ENCODE measurements at regions not wholly inside any gene's neighbourhood (a gene's known extent, or its start where the extent isn't known, plus 50 kb on each side); places are given as distances from the start of the nearest gene placed in this dataset.
"Not testable (repeated sequence)": the region's sequence is repeated elsewhere in the genome, so short reads cannot be mapped to it uniquely, and the experiment has no call there.

DNA sequence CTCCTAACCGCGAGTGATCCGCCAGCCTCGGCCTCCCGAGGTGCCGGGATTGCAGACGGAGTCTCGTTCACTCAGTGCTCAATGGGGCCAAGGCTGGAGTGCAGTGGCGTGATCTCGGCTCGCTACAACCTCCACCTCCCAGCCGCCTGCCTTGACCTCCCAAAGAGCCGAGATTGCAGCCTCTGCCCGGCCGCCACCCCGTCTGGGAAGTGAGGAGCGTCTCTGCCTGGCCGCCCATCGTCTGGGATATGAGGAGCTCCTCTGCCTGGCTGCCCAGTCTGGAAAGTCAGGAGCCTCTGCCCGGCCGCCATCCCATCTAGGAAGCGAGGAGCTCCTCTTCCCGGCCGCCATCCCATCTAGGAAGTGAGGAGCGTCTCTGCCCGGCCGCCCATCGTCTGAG is 58.8 kb upstream of the ANKRD30BL start:
- DNase-seq, result not testable (repeated sequence)

DNA sequence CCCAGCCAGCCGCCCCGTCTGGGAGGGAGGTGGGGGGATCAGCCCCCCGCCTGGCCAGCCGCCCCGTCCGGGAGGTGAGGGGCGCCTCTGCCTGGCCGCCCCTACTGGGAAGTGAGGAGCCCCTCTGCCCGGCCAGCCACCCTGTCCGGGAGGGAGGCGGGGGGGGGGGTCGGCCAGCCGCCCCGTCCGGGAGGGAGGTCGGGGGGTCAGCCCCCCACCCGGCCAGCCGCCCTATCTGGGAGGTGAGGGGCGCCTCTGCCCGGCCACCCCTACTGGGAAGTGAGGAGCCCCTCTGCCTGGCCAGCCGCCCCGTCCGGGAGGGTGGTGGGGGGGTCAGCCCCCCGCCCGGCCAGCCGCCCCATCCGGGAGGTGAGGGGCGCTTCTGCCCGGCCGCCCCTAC is 60.1 kb upstream of the ANKRD30BL start:
- DNase-seq, result not testable (repeated sequence)

DNA sequence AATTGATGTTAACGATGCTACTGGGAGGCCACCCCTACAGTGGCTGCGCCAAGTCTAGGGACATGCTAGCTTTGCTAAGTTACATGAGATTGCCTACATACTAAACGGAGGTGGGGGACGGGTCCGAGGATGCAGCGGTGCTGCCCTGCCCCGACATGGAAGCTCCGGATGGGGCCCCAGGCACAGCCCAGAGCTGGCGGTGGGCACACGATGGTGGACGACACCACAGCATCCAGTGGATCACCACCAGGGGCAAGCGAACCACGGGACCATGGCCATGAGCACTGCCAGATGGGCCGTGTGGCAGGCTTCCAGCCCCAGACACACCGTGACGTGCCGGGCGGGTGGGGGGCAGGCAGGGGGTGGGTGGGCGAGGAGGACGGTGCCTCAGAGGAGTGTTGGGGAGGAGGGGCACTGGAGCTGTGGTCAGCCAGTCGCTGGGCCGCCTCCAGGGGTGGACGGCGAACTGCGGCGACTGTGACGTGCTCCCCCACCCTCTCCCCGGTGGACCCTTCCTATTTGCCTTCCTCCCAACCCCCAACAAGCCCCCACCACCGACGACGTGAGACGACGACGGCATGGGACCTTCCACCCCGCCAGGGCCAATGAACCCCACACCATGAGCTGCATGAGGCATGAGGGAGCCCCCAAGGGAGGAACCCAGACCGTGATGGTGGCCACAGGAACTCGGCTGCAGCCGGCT is 90.6 kb upstream of the ANKRD30BL start:
- no peak for DNase-seq

DNA sequence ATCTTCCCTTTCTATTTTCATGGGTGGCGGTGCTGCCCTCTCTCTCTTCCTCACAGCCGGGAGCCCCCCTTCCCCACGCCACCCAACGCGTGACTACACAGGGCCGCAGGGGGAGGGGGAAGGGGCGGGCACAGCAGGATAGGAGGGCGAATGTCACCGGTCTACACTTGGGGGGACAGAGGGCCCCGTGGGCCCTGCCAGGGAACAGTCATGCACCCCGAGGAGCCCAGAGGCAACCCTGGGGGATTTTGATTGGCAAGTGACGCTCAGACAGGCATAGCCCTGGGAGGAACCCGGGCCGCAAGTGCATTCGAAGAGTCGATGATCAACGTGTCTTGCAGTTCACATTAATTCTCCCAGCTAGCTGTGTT is 91.1 kb upstream of the ANKRD30BL start:
- no peak for DNase-seq

DNA sequence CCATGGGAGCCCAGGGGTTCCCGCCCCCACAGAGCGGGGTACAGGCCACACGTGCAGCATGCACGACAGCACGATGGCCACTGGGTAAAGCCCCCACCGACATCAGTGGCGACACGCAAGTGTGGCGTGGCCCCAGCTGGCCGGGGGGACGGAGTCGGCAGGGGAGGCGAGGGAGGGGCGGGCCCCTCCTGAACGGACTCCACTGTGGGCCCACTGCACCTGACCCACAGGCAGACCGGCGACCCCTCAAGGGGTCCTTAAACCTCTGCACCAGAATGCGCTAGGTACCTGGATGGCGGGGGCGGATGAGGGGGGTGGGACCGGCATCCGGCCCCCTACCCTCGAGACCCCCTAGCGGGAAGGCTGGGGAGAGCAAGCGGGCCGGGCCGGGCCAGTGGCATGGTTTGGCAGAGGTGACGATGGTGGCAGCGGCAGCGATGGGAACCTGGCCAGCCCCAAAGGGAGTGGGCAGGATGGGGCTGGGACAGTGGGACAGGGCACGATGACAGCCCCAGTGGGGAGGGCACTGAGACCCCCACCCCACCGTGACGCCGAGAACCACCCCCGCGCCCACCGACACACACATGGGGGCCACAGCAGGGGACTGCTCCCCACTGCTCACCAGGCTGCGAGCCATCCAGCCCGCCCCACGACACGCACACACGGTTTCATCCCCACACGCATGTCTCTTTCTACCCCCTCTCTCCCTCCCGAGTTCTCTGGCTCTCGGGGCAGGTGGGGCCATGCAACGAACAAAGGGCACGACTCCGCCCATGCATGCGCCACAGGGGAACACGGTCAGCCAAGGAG is 91.9 kb upstream of the ANKRD30BL start:
- DNase-seq, result no peak

DNA sequence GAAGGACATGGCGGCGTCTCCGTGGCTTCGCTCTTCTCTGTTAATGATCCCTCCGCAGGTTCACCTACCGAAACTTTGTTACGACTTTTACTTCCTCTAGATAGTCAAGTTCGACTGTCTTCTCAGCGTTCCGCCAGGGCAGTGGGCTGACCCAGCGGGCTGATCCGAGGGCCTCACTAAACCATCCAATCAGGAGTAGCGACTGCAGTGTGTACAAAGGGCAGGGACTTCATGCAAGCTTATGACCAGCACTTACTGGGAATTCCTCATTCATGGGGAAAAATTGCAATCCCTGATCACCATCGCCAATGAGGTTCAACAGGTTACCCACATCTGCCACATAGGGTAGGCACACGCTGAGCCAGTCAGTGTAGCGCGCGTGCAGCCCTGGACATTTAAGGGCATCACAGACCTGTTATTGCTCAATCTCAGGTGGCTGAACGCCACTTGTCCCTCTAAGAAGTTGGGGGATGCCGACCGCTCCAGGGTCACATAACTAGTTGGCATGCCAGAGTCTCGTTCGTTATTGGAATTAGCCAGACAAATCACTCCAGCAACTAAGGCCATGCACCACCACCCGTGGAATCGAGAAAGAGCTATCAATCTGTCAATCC is 92.7 kb upstream of the ANKRD30BL start:
- DNase-seq, result not testable (repeated sequence)

DNA sequence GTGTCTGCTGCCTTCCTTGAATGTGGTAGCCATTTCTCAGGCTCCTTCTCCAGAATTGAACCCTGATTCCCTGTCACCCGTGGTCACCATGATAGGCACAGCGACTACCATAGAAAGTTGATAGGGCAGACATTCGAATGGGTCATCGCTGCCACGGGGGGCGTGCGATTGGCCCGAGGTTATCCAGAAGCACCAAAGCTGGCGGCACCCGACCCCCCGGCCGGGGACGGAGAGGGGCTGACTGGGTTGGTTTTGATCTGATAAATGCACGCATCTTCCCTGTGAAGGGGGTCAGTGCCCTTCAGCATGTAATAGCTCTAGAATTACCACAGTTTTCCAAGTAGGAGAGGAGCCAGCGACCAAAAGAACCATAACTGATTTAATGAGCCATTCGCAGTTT is 94.0 kb upstream of the ANKRD30BL start:
- DNase-seq, result no peak

DNA sequence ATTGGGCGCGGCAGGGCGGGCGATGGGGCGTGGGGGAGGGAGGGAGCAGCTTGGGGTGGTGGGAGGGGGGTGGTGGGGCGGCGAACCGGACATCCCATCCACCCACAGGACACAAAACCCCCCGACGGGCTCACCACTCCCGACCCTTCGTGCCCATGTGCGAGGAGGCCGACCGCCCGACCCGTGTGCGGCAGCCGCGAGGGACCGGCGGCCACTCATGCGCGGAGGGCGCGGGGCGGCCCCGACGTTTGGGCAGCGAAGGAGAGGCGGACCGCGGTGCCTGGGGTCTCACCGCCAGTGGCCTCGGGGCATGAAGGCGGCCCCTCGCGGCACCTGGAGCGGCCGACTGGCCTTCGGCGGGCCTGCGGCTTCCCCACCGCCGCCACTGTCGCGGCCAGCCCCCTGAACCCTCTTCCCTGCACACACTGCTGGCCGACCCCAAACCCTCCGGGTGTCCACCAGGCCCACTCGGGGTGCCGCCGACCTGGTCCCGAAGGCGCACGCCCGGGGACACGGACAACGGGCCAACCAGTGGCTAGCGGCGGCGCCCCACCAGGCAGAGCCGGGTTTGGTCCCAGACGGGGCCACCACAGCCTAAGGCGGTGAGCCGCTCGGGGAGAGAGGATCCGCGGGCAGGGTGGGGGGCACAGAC is 94.6 kb upstream of the ANKRD30BL start:
- no peak for DNase-seq

DNA sequence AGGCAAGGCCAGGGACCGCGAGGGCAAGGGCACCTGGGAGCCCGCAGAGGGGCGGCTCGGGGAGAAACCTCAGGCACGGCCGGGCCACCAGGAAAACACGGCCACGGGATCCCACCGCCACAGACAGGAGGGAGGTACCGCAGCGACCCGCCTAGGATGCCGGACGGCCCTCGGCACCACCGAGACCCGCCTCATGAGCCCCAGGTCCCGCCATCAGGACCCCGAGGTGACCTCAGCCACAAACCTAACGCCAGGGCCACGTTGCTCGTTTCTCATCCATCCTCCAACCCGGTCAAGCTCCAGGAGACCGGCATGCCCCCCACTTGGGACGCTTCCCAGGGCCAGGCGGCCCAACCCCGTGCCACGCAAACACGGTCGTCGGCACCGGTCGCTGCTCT is 95.2 kb upstream of the ANKRD30BL start:
- not testable (repeated sequence) for DNase-seq

DNA sequence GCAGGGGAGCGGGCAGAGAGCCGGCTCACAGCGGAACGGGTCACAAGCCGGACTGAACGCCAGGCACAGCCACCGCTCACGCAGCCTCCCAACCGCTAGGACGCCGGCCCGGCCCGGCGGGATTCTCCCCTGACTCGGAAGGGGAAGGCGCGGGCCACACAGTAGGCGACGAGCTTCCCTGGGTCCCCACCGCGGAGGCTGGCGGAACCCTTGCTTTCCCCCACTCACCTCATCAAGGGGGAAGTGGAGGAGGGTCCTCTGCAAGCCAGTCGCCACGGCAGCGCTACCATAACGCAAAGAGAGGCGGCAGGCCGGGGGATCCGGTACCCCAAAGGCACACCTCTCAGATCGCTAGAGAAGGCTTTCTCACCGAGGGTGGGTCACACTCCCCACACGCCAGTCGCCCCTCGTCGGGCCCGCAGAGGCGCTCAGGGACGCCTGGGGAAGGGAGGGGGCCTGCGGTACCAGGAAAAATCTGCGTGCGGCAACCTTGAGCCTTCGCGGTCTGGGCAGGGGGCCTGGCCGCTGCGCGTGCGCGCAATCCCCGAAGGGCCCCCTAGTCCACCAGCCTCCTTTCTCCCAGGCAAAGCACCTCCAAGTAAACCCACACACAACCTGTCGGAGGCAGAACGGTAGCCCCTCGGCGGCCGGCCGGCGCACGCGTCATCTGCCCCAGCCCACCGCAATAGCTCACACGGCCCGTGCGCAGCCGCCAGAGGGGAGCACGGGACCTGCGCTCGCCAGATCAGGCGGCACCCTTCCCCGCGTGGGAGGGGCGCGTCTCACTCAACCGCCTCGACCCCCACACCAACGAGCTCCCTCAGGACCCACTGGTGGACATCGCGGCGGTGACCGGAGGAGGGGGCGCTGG is 95.8 kb upstream of the ANKRD30BL start:
- not testable (repeated sequence) for DNase-seq

DNA sequence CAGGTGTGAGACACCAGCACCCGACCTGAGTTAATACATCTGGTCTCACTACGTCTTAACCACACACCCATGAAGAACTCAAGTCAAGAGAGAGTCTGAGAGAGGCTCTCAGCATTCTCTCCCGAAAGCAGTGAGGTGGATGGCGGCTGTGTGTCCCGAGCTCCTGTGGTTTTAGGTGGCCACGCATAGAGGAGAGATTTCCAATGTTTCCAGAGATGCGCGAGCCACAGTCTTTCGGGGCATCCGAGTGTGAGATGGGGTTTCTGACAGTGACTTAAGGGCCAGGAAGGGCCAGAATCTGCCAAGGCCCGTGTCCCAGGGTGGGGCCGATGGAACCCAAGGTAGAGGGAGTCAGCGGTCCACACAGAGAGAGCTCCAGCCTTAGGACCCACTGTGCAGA is 97.5 kb upstream of the ANKRD30BL start:
- DNase-seq, result not testable (repeated sequence)

DNA sequence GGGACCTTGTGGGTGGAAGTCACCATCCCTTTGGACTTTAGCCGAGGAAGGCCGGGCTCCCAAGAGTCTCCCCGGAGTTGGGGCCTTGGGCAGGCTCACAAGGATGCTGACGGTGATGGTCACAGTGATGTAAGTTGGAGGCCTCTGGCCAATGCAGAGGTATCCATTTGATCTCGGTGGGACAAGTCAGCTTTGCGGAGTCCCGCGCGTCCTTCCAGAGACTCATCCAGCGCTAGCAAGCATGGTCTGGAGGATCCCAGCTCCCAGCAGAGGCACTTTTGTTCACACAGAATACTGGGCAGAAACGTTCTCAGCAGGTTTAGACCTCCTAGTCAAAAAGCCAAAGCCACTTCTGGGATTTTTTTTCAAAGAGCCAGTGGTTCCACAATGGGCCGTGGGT is 103.8 kb upstream of the ANKRD30BL start:
- DNase-seq, result not testable (repeated sequence)

DNA sequence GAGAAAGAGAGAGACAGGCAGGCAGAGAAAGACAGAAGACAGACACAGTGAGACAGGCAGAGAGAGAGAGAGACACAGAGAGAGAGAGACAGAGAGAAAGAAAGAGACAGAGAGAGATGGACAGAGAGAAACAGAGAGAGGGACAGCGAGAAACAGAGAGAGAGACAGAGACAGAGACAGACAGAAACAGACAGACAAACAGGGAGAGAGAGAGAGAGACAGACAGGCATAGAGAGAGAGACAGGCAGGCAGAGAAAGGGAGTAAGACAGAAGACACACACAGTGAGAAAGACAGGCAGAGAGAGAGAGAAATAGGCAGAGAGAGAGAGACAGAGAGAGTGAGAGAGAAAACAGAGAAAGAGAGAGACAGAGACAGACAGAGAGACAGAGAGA is 105.3 kb upstream of the ANKRD30BL start:
- no peak for DNase-seq

DNA sequence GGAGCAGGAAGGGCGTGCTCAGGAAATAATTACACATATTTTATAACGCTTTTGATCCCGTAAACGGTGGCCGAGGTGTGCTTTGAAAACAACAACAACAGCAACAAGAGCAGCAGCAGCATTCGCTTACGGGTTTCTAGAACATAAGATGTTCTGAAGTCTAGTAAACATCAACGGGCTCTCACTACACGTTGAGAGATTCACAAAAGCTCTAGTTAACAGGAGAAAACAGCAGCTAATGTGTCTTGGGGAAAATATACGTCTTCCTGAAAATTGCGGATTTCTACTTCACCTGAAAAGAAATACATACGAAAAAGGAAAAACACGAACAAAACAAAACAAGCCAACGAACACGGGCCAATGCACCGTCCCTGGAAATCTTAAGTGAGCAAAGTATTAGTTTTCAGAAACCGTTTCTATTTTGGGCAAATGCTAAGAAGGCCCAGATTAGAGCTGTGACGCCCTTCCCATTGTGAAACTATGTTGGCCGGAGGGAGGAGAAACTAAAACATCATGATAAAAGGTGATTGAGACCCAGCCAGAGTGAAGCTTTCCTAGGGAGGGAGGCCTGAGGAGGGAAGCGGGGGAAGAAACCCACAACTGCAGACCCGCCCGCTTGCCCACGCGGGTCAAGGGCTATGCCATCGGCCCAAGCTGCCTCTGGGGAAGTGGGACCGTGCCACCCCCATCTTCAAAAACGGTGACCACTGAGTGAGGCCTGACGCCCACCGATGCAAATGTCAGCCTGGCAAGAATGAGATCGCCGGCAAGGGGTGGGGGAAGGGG is 105.9 kb upstream of the ANKRD30BL start:
- not testable (repeated sequence) for DNase-seq

DNA sequence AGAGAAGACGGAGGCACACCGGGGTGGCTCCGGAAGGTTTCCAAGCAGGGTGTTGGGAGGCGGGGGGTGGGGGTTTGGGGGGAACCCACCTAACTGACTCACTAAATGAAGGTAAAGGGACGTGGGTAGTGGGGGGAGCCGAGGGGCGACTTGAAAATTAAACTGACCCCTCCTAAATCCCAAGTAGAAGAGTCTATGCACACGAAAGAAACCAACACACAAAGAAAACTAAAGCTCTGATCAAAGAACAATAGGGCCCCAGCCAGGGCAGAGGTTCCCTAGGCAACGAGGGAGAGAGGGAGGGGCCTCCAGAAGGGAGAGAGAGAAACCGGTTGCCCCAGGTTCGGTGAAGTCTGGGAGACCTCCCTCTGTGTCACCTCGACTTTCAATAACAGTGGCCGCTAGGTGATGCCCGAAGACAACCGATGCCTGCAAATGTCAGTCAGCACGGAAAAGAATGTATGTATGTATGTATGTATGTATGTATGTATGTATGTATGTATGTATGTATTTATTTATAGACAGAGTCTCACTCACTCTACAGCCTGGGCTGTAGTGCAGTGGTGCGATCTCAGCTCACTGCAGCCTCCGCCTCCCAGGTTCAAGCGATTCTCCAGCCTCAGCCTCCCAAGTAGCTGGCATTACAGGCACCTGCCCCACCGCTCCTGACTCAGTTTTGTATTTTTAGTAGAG is 106.7 kb upstream of the ANKRD30BL start:
- DNase-seq, result peak; percentile 25

DNA sequence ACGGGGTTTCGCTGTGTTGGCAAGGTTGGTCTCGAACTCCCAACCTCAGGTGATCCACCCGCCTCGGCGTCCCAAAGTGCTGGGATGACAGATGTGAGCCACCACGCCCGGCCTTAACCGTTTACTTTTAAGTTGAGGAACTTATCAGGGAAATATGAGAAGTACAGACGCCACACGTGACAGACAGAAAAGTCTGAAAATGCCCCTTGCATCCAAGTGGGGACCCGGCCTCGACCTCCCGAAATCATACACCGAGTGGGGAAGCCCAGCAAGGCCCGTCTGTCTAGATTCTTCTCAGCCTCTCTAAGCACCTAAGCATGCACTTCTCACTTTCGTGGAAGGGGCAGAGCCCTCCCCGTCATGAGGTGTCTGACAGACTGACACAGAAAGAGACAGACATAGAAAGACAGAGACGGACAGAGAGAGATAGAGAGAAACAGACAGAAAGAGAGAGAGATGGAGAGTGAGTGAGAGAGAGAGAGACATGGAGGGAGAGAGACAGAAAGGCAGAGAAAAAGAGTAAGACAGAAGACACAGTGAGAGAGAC is 107.3 kb upstream of the ANKRD30BL start:
- no peak for DNase-seq

DNA sequence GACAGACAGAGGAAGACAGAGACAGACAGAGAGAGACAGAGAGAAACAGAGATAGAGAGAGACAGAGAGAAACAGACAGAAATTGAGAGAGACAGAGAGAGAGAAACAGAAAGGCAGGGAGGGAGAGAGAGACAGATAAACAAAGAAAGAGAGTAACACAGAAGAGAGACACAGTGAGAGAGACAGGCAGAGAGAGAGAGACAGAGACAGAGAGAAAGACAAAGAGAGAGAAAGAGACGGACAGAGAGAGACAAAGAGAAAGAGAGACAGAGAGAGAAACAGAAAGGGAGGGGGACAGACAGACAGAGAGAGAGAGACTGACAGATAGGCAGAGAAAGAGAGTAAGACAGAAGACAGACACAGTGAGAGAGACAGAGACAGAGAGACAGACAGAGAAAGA is 108.5 kb upstream of the ANKRD30BL start:
- no peak for DNase-seq

DNA sequence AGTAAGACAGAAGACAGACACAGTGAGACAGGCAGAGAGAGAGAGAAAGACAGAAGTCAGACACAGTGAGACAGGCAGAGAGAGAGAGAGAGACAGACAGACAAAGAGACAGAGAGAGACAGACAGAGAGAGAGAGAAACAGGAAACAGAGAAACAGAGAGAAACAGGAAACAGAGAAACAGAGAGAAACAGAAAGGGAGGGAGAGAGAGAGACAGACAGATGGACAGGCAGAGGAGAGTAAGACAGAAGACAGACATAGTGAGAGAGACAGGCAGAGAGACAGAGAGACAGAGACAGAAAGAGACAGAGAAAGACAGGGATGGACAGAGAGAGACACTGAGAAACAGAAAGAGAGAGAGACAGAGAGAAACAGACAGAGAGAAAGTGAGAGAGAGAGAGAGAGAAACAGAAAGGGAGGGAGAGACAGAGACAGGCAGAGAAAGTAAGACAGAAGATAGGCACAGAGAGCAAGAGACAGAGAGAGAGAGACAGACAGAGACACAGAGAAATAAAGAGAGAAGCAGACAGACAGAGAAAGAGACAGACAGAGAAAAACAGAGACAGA is 109.3 kb upstream of the ANKRD30BL start:
- no peak for DNase-seq

DNA sequence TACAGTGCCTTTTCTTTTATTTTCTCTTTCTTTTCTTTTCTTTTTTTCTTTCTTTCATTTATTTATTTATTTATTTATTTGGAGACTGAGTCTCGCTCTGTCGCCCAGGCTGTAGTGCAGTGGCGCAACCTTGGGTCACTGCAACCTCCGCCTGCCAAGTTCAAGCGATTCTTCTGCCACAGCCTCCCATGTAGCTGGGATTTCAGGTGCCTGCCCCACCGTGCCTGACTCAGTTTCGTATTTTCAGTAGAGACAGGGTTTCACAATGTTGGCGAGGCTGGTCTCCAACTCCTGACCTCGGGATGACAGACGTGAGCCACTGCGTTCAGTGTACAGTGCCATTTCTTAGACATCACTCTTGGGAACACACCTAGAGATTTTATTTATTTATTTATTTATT is 110.0 kb upstream of the ANKRD30BL start:
- DNase-seq, result not testable (repeated sequence)

DNA sequence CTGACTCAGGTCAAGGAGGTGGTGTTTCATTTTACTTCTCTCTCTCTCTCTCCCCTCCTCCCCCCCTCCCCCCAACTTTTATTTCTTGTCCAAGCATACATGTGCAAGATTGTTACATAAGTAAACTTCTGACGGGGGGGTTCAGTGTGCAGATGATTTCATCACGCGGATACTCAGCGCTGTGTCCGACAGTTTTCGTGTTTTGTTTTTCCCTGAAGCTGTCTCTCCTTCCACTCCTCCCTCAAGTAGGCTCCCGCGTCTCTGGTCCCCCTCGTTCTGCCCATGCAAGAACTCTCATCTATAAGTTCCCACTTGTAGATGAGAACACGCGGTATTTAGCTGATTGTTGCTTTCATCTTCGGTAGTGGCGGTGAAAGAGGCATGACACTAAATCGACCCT is 111.0 kb upstream of the ANKRD30BL start:
- DNase-seq, result no peak
